ENCODE measurements at regions not wholly inside any gene's neighbourhood (a gene's known extent, or its start where the extent isn't known, plus 50 kb on each side); places are given as distances from the start of the nearest gene placed in this dataset.

DNA sequence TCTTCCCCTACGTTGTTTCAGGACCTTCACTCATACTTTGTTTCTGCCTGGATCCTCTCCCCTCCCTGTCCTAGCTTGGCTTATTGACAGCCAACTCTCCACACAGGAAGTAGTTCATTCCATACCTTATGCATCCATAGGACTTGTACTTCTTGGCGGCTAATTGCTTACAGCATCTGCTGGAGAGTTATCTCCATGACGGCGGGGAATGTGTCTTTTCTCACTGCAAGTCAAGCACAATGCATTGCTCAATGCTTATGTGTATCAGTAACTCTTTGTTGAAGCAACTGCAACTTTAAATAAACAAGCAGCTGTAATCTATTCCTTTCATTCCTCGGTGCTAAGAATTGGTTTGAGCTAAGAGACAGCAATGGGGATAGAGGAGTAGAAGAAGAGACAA, 551.3 kb upstream of the EPHA7 start:
- Histone ChIP-seq H3K36me3 (ENCODE audit: low read depth, missing control alignments) (no peaks in the 10 kb centered on the region), H3K27me3 (no peaks in the 10 kb centered on the region), H3K4me1 (no peaks in the 10 kb centered on the region), H3K4me3 (no peak overlapping the region), H3K9me3 (no peaks in the 10 kb centered on the region), H3K27ac (no peak overlapping the region)
- TF ChIP-seq, protein P1, sequence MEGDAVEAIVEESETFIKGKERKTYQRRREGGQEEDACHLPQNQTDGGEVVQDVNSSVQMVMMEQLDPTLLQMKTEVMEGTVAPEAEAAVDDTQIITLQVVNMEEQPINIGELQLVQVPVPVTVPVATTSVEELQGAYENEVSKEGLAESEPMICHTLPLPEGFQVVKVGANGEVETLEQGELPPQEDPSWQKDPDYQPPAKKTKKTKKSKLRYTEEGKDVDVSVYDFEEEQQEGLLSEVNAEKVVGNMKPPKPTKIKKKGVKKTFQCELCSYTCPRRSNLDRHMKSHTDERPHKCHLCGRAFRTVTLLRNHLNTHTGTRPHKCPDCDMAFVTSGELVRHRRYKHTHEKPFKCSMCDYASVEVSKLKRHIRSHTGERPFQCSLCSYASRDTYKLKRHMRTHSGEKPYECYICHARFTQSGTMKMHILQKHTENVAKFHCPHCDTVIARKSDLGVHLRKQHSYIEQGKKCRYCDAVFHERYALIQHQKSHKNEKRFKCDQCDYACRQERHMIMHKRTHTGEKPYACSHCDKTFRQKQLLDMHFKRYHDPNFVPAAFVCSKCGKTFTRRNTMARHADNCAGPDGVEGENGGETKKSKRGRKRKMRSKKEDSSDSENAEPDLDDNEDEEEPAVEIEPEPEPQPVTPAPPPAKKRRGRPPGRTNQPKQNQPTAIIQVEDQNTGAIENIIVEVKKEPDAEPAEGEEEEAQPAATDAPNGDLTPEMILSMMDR (IDR thresholded peaks at IDR 0.05) = no peak
- no peak for TF ChIP-seq POLR2A (IDR thresholded peaks at IDR 0.05)
- WGBS, 2 donors = 50 to 51% methylated on average over 5 of the region's 5 CpGs
- DNase-seq = no peak
- intact Hi-C loops (cut with DNase I; ENCODE audit: low total_unique reads) = no loop called here

DNA sequence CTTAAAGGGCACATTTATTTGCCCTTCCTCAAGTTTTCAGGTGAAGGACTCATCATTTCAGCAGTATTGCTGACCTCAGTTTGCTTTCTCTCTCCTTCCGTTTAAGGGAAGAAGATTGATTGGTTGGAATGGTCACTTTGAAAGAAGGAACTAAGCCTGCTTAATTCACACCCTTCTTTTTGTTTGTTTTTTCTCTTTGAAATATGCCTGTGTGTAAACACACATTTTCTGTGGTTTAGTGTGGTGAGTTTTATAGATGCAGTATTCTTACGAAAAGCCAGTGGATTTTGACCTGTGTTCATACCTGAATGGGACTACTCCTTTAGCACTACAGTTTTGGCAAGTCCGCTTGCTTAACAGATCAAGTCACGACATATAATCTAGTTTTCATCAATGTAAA, 548.8 kb upstream of the EPHA7 start:
- TF ChIP-seq, protein P1 (IDR thresholded peaks at IDR 0.05) = no peak
- no peak for TF ChIP-seq POLR2A (IDR thresholded peaks at IDR 0.05)
- H3K27ac ChIP-seq = no peak overlapping the region
- no peaks in the 10 kb centered on the region for H3K9me3 ChIP-seq
- no peak for DNase-seq
- WGBS, 2 donors = 82 to 89% methylated on average over 4 of the region's 4 CpGs
- intact Hi-C loops (cut with DNase I; ENCODE audit: low total_unique reads) = no loop called here
- H3K4me1 ChIP-seq = no peaks in the 10 kb centered on the region
- no peaks in the 10 kb centered on the region for H3K27me3 ChIP-seq
- no peak overlapping the region for H3K4me3 ChIP-seq
- no peaks in the 10 kb centered on the region for H3K36me3 ChIP-seq (ENCODE audit: low read depth, missing control alignments)

DNA sequence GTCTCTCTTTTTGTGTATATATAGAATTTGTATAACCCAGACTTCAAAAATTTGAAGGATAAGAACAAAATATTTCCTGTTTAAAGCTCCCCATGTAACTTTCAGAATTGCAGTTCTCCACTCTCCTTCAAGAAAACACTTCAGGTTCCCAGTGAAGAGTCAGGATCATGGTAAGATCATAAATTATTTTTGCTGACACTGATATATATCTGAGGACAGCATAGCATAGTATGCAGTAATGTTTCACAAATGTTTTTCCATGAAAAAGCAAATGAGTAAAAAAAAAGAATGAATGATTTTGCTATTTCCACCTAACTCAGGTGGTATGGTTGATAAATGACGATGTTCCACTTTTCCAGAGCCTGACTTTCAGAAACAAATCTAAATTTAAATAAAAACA, 545.6 kb upstream of the EPHA7 start:
- no peaks in the 10 kb centered on the region for H3K4me1 ChIP-seq
- DNase-seq = no peak
- no peak overlapping the region for H3K4me3 ChIP-seq
- H3K36me3 ChIP-seq (ENCODE audit: low read depth, missing control alignments) = no peaks in the 10 kb centered on the region
- no peaks in the 10 kb centered on the region for H3K27me3 ChIP-seq
- 91 to 92% methylated on average over 1 of the region's 1 CpG for WGBS, 2 donors
- intact Hi-C loops (cut with DNase I; ENCODE audit: low total_unique reads) = no loop called here
- H3K9me3 ChIP-seq = no peaks in the 10 kb centered on the region
- no peak overlapping the region for H3K27ac ChIP-seq
- TF ChIP-seq POLR2A (IDR thresholded peaks at IDR 0.05) = no peak
- TF ChIP-seq, protein P1 (IDR thresholded peaks at IDR 0.05) = no peak

DNA sequence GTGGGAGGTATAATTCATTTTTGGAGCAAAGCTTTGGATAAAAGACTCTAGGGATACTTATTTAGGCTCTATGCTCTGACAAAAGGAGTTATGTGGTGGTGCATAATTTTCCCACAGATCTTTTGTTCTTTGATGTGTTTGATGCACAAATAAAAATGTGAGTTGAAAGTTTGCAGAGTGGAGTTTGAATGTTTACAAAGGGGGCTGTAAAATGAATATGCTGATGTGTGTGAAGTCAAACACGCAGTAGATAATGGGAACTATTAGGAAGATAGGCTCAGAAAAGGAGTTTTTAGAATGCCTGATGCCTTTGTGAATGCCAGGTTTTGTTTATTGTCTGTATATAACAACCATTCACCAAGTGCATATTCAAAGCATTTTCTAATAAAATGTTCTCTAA, 545.0 kb upstream of the EPHA7 start:
- Histone ChIP-seq H3K9me3 (no peaks in the 10 kb centered on the region), H3K27ac (no peak overlapping the region), H3K36me3 (ENCODE audit: low read depth, missing control alignments) (no peaks in the 10 kb centered on the region), H3K4me1 (no peaks in the 10 kb centered on the region), H3K4me3 (no peak overlapping the region), H3K27me3 (no peaks in the 10 kb centered on the region)
- WGBS, 2 donors = 43 to 62% methylated on average over 1 of the region's 1 CpG
- no peak for DNase-seq
- TF ChIP-seq, protein P1 (IDR thresholded peaks at IDR 0.05) = no peak
- TF ChIP-seq POLR2A (IDR thresholded peaks at IDR 0.05) = no peak
- intact Hi-C loops (cut with DNase I; ENCODE audit: low total_unique reads) = no loop called here

DNA sequence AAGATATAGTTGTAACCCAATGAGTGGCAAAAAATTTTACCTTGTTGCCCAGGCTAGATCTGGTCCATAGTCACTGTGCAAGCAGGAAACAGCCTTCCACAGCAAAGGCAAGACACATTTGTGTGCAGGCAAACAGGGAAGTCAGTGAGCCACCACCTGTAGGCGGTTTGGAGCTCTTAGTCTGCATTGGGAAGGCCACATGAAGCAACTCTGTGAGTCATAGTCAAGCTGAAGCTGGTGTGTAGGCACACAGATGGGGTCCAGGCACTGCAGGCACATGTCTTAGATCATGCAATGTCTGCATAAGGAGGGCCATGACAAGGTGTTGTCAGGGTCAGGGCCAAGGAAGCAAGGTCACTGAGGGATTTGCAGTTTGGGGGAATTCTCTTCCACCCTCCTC, 543.2 kb upstream of the EPHA7 start:
- no peak overlapping the region for H3K4me3 ChIP-seq
- DNase-seq = no peak
- no peaks in the 10 kb centered on the region for H3K9me3 ChIP-seq
- no peak overlapping the region for H3K27ac ChIP-seq
- no peaks in the 10 kb centered on the region for H3K27me3 ChIP-seq
- H3K36me3 ChIP-seq (ENCODE audit: low read depth, missing control alignments) = no peaks in the 10 kb centered on the region
- intact Hi-C loops (cut with DNase I; ENCODE audit: low total_unique reads) = no loop called here
- 40 to 85% methylated on average over 1 of the region's 1 CpG for WGBS, 2 donors
- TF ChIP-seq, protein P1 (IDR thresholded peaks at IDR 0.05) = no peak
- no peak for TF ChIP-seq POLR2A (IDR thresholded peaks at IDR 0.05)
- no peaks in the 10 kb centered on the region for H3K4me1 ChIP-seq
